HUES6 (cell line): ENCODE measurements at regions not wholly inside any gene's neighbourhood (a gene's known extent, or its start where the extent isn't known, plus 50 kb on each side); places are given as distances from the start of the nearest gene placed in this dataset.
"Not testable (repeated sequence)": the region's sequence is repeated elsewhere in the genome, so short reads cannot be mapped to it uniquely, and the experiment has no call there.

Experiments used
- H3K27ac ChIP-seq: 2 replicates; pipeline ENCODE4 v1.7.0; 2013; ENCODE audit warnings: low read depth, mild to moderate bottlenecking, low read length, inconsistent platforms
- H3K27me3 ChIP-seq: 2 replicates; pipeline ENCODE4 v1.6.1; 2013; ENCODE audit warnings: low read length; ENCODE audit not compliant: control insufficient read depth, insufficient read depth
- H3K36me3 ChIP-seq: 2 replicates; pipeline ENCODE4 v1.6.1; 2013; ENCODE audit warnings: low read length; ENCODE audit not compliant: control insufficient read depth, insufficient read depth
- H3K4me1 ChIP-seq: 2 replicates; pipeline ENCODE4 v1.6.1; 2013; ENCODE audit warnings: low read length; ENCODE audit not compliant: control insufficient read depth, insufficient read depth
- H3K4me3 ChIP-seq: 2 replicates; pipeline ENCODE4 v1.5.1; 2013; ENCODE audit warnings: low read depth, low read length
- H3K9ac ChIP-seq: one replicate; pipeline ENCODE4 v1.6.1; 2013; ENCODE audit warnings: mild to moderate bottlenecking, low read length
- H3K9me3 ChIP-seq: 2 replicates; pipeline ENCODE4 v1.6.1; 2013; ENCODE audit warnings: low read depth, low read length; ENCODE audit not compliant: control insufficient read depth, insufficient read depth

- peaks cover 29% of the 10 kb centered on the region for H3K27me3 ChIP-seq
- not testable (repeated sequence) for H3K4me1 ChIP-seq, H3K27ac ChIP-seq, H3K9me3 ChIP-seq, H3K9ac ChIP-seq, H3K4me3 ChIP-seq, H3K36me3 ChIP-seq
Measured at GRCh38 chr1:161454865-161455707, 50.2 kb upstream of the FCGR2A start.

GRCh38 chr1:161453950-161454864 is 51.0 kb upstream of the FCGR2A start:
- H3K9me3 ChIP-seq, H3K4me1 ChIP-seq, H3K36me3 ChIP-seq, H3K27ac ChIP-seq, H3K9ac ChIP-seq, H3K4me3 ChIP-seq: not testable (repeated sequence)
- H3K27me3 ChIP-seq = peaks cover 22% of the 10 kb centered on the region

GRCh38 chr1:161451698-161452348 is 53.4 kb upstream of the FCGR2A start:
- not testable (repeated sequence) for H3K4me3 ChIP-seq, H3K36me3 ChIP-seq, H3K4me1 ChIP-seq, H3K9ac ChIP-seq, H3K9me3 ChIP-seq, H3K27ac ChIP-seq, H3K27me3 ChIP-seq

- not testable (repeated sequence) for H3K27me3 ChIP-seq, H3K27ac ChIP-seq, H3K9ac ChIP-seq, H3K4me3 ChIP-seq, H3K9me3 ChIP-seq, H3K36me3 ChIP-seq, H3K4me1 ChIP-seq
Measured at GRCh38 chr1:161447760-161448332, 57.4 kb upstream of the FCGR2A start.

- not testable (repeated sequence) for H3K4me1 ChIP-seq, H3K4me3 ChIP-seq, H3K36me3 ChIP-seq, H3K27ac ChIP-seq, H3K9me3 ChIP-seq, H3K27me3 ChIP-seq, H3K9ac ChIP-seq
Measured at GRCh38 chr1:161447040-161447759, 58.1 kb upstream of the FCGR2A start.

GRCh38 chr1:161444725-161445124 is 60.5 kb upstream of the FCGR2A start:
- H3K4me3 ChIP-seq, H3K36me3 ChIP-seq, H3K9me3 ChIP-seq, H3K9ac ChIP-seq, H3K27ac ChIP-seq, H3K4me1 ChIP-seq: not testable (repeated sequence)
- peaks cover 11% of the 10 kb centered on the region for H3K27me3 ChIP-seq

GRCh38 chr1:161444255-161444654 is 61.0 kb upstream of the FCGR2A start:
- not testable (repeated sequence) for H3K4me1 ChIP-seq, H3K27ac ChIP-seq, H3K36me3 ChIP-seq, H3K9ac ChIP-seq, H3K9me3 ChIP-seq, H3K4me3 ChIP-seq
- peaks cover 16% of the 10 kb centered on the region for H3K27me3 ChIP-seq

GRCh38 chr1:161440312-161440894 is 64.9 kb upstream of the FCGR2A start:
- Histone ChIP-seq H3K27me3 (peaks cover 46% of the 10 kb centered on the region), H3K4me3 (peak overlapping the region; percentile 82), H3K9me3 (no peaks in the 10 kb centered on the region), H3K9ac (peak overlapping the region; percentile 66), H3K4me1 (no peaks in the 10 kb centered on the region), H3K36me3 (no peaks in the 10 kb centered on the region), H3K27ac (no peak overlapping the region)

GRCh38 chr1:161439280-161440232 is 65.7 kb upstream of the FCGR2A start:
- no peak overlapping the region for H3K27ac ChIP-seq
- peaks cover 46% of the 10 kb centered on the region for H3K27me3 ChIP-seq
- peak overlapping the region; percentile 39 for H3K9ac ChIP-seq
- H3K4me1 ChIP-seq = no peaks in the 10 kb centered on the region
- peak overlapping the region; percentile 82 for H3K4me3 ChIP-seq
- H3K36me3 ChIP-seq = no peaks in the 10 kb centered on the region
- H3K9me3 ChIP-seq = no peaks in the 10 kb centered on the region
